DND-41 (cell line): ENCODE measurements at regions not wholly inside any gene's neighbourhood (a gene's known extent, or its start where the extent isn't known, plus 50 kb on each side); places are given as distances from the start of the nearest gene placed in this dataset.
"Not testable (repeated sequence)": the region's sequence is repeated elsewhere in the genome, so short reads cannot be mapped to it uniquely, and the experiment has no call there.

ENCODE experiments used
- ATAC-seq: fragments of 200-7000 bp; cut with Tn5 transposase; 3 replicates; pipeline ENCODE4 v1.9.1; 2021; ENCODE audit warnings: low read depth; ENCODE audit not compliant: insufficient read depth
- DNase-seq: peaks from one replicate; pipeline ENCODE4 v3.0.0-alpha.2; 2020
- H2AFZ ChIP-seq: 2 replicates; pipeline ENCODE4 v1.6.0; 2012; ENCODE audit warnings: low read depth, low read length
- H3K27ac ChIP-seq: 2 replicates; pipeline ENCODE4 v1.5.1; 2012; ENCODE audit warnings: low read length, inconsistent platforms
- H3K27me3 ChIP-seq: fragments of 200-600 bp; sonication (generic); 2 replicates; pipeline ENCODE4 v1.6.0; 2012; ENCODE audit warnings: low read length, mild to moderate bottlenecking, inconsistent platforms; ENCODE audit not compliant: insufficient read depth, poor library complexity
- H3K36me3 ChIP-seq: 2 replicates; pipeline ENCODE4 v1.5.1; 2012; ENCODE audit warnings: low read length, inconsistent platforms; ENCODE audit not compliant: insufficient read depth
- H3K4me1 ChIP-seq: 2 replicates; pipeline ENCODE4 v1.5.1; 2012; ENCODE audit warnings: mild to moderate bottlenecking, low read length; ENCODE audit not compliant: insufficient read depth
- H3K4me2 ChIP-seq: 2 replicates; pipeline ENCODE4 v1.6.0; 2012; ENCODE audit warnings: mild to moderate bottlenecking, moderate library complexity, low read length, inconsistent platforms; ENCODE audit not compliant: insufficient read depth
- H3K4me3 ChIP-seq, 2 experiments: fragments of 200-600 bp in 1 of 2; shearing (Covaris generic) in 1 of 2; 2 replicates each; pipeline ENCODE4 v1.5.1; 2012 to 2016; ENCODE audit warnings: inconsistent platforms in 2 of 2, low read length in 2 of 2, mild to moderate bottlenecking in 2 of 2, low read depth in 1 of 2, moderate library complexity in 1 of 2
- H3K79me2 ChIP-seq: 2 replicates; pipeline ENCODE4 v1.6.0; 2012; ENCODE audit warnings: low read length, inconsistent platforms; ENCODE audit not compliant: insufficient read depth
- H3K9ac ChIP-seq: 2 replicates; pipeline ENCODE4 v1.6.0; 2012; ENCODE audit warnings: low read depth, mild to moderate bottlenecking, inconsistent platforms, low read length, moderate library complexity
- H3K9me3 ChIP-seq: 2 replicates; pipeline ENCODE4 v1.5.1; 2012; ENCODE audit warnings: low read length, moderate library complexity, mild to moderate bottlenecking, inconsistent platforms; ENCODE audit not compliant: insufficient read depth, severe bottlenecking
- H4K20me1 ChIP-seq: 2 replicates; pipeline ENCODE4 v1.6.0; 2012; ENCODE audit warnings: low read length; ENCODE audit not compliant: insufficient read depth
- EZH2 ChIP-seq: IDR thresholded peaks from 3 replicates; pipeline ENCODE4 v1.6.1; 2012; ENCODE audit warnings: borderline replicate concordance, low read depth, mild to moderate bottlenecking, moderate library complexity, low read length, inconsistent platforms; ENCODE audit not compliant: severe bottlenecking
- TF ChIP-seq, protein P1 (sequence below): IDR thresholded peaks from 2 replicates; pipeline ENCODE4 v1.5.1; 2012; ENCODE audit warnings: borderline replicate concordance, low read length, moderate library complexity, mild to moderate bottlenecking; ENCODE audit not compliant: poor library complexity, severe bottlenecking; ENCODE audit errors: extremely low read depth

DNA sequence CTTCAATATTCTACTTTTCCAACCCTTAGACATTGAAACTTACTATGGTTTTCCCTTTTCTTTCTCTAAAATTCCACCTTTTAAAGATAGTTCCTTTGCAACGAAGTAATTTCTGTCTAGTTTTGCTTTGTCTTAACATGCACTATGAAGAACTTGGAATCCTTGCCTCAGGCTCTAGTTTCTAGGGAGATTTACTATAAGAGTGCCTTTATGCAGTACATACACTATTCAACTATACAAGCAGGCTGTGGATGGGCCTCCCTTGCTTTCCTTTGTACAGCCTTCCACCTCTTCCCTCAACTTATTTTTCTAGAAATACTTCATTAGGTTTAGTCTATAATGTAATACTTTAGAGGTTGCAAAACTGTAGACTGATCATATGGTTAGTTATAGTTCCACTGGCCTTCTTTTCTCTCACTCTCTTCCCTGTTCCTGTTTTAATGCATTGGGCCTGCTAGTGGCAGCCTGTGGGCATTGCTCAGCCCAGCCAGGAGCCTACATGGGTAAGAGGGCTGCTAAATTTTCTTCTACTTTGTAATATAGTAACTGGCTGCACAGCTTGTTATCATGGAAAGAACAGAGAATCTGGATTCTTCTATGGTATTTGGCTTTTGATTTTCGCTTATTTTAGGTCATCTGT is 100.2 kb downstream of the C11orf87 start:
- Histone ChIP-seq H3K9ac (no peak overlapping the region), H3K4me3 (no peak overlapping the region), H2AFZ (no peak overlapping the region), H3K4me2 (no peak overlapping the region), H3K36me3 (no peaks in the 10 kb centered on the region), H3K79me2 (no peaks in the 10 kb centered on the region), H3K27me3 (no peaks in the 10 kb centered on the region), H3K27ac (no peak overlapping the region), H4K20me1 (no peaks in the 10 kb centered on the region), H3K9me3 (no peaks in the 10 kb centered on the region), H3K4me1 (no peaks in the 10 kb centered on the region)
- ATAC-seq (no peak), DNase-seq (no peak)
- TF ChIP-seq, protein P1, sequence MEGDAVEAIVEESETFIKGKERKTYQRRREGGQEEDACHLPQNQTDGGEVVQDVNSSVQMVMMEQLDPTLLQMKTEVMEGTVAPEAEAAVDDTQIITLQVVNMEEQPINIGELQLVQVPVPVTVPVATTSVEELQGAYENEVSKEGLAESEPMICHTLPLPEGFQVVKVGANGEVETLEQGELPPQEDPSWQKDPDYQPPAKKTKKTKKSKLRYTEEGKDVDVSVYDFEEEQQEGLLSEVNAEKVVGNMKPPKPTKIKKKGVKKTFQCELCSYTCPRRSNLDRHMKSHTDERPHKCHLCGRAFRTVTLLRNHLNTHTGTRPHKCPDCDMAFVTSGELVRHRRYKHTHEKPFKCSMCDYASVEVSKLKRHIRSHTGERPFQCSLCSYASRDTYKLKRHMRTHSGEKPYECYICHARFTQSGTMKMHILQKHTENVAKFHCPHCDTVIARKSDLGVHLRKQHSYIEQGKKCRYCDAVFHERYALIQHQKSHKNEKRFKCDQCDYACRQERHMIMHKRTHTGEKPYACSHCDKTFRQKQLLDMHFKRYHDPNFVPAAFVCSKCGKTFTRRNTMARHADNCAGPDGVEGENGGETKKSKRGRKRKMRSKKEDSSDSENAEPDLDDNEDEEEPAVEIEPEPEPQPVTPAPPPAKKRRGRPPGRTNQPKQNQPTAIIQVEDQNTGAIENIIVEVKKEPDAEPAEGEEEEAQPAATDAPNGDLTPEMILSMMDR = no peak

DNA sequence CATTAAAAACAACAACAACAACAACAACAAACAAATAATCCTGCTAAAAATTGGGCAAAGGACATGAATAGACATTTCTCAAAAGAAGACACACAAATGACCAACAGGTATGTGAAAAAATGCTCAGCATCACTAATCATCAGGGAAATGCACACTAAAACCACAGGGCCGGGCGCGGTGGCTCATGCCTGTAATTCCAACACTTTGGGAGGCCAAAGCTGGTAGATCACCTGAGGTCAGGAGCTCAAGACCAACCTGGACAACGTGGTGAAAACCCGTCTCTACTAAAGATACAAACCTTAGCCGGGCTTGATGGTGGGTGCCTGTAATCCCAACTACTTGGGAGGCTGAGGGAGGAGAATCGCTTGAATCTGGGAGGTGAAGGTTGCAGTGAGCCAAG is 103.6 kb downstream of the C11orf87 start:
- H3K27ac ChIP-seq, H3K9ac ChIP-seq, ATAC-seq: not testable (repeated sequence)

DNA sequence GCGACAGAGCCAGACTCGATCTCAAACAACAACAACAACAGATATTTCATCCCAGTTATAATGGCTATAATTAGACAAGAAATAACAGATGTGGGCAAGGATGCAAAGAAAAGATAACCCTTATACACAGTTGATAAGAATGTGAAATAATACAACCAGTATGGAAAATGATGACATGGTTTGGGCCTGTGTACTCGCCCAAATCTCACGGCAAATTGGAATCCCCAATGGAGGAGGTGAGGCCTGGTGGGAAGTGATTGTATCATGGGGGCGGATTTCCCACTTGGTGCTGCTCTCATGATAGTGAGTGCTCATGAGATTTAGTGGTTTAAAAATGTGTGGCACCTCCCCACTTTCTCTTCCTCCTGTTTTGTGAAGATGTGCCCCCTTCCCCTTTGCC is 104.1 kb downstream of the C11orf87 start:
- Histone ChIP-seq H3K36me3 (no peaks in the 10 kb centered on the region), H3K9me3 (no peaks in the 10 kb centered on the region), H3K4me3 (no peak overlapping the region), H3K4me2 (no peak overlapping the region), H4K20me1 (no peaks in the 10 kb centered on the region), H3K9ac (no peak overlapping the region), H3K27ac (no peak overlapping the region), H3K4me1 (no peaks in the 10 kb centered on the region), H2AFZ (no peak overlapping the region), H3K27me3 (no peaks in the 10 kb centered on the region), H3K79me2 (no peaks in the 10 kb centered on the region)
- ATAC-seq (no peak), DNase-seq (no peak)
- no peak for TF ChIP-seq EZH2
- TF ChIP-seq, protein P1 = no peak

More for the DNA sequence above, 103.6 kb downstream of the C11orf87 start:
- H4K20me1 ChIP-seq, DNase-seq, H3K79me2 ChIP-seq, H3K4me2 ChIP-seq, H3K4me3 ChIP-seq, H2AFZ ChIP-seq, H3K4me1 ChIP-seq, H3K27me3 ChIP-seq, H3K36me3 ChIP-seq, H3K9me3 ChIP-seq: not testable (repeated sequence)

DNA sequence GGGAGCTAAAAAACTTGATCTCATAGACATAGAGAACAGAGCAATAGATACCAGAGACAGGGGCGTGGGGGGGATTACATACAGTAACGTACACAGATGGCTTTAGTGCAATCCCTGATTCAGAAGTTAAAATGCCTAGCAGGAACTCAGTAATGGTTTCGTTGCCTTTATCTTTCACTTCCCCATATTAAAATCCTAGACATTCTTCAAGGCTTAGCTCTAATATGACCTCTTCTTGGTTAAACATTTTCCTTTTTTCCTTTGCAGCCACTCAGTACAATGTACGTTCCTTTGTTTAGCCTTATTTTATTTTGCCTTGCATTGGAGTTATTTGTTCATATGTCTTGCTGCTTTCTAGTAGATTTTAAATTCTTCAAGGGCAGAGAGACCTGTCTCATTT is 104.9 kb downstream of the C11orf87 start:
- H3K27me3 ChIP-seq = no peaks in the 10 kb centered on the region
- TF ChIP-seq EZH2 = no peak
- TF ChIP-seq, protein P1 = no peak
- no peak overlapping the region for H3K27ac ChIP-seq
- H3K4me3 ChIP-seq = no peak overlapping the region
- H2AFZ ChIP-seq = no peak overlapping the region
- H3K4me1 ChIP-seq = no peaks in the 10 kb centered on the region
- no peak for DNase-seq
- H3K9me3 ChIP-seq = no peaks in the 10 kb centered on the region
- no peak for ATAC-seq
- no peaks in the 10 kb centered on the region for H3K79me2 ChIP-seq
- H3K36me3 ChIP-seq = no peaks in the 10 kb centered on the region
- no peaks in the 10 kb centered on the region for H4K20me1 ChIP-seq
- no peak overlapping the region for H3K4me2 ChIP-seq
- H3K9ac ChIP-seq = no peak overlapping the region
